BJ (cell line): ENCODE measurements at regions not wholly inside any gene's neighbourhood (a gene's known extent, or its start where the extent isn't known, plus 50 kb on each side); places are given as distances from the start of the nearest gene placed in this dataset.

Experiments used
- CTCF ChIA-PET: fragments of 350-600 bp; formaldehyde crosslinking; extraction: SDS; loops from one replicate; lab custom pipeline; 2021; ENCODE audit warnings: antibody characterized with exemption, inconsistent platforms; lab: Yijun Ruan, JAX
- POLR2A ChIA-PET: fragments of 300-600 bp; sonication (Branson Sonifier 250); formaldehyde crosslinking; extraction: SDS; loops from one replicate; lab custom pipeline; 2021; ENCODE audit warnings: antibody characterized with exemption; lab: Charles Lee
- DNase-seq: peaks from one replicate; pipeline ENCODE4 v3.0.0-alpha.2; 2011; ENCODE audit warnings: low read depth
- H3K27me3 ChIP-seq: 2 replicates; pipeline ENCODE4 v1.6.0; 2011; ENCODE audit warnings: low read length; ENCODE audit not compliant: control insufficient read depth, insufficient read depth
- H3K36me3 ChIP-seq: 2 replicates; pipeline ENCODE4 v1.5.1; 2011; ENCODE audit warnings: low read length; ENCODE audit not compliant: control insufficient read depth, insufficient read depth
- H3K4me3 ChIP-seq: 2 replicates; pipeline ENCODE4 v1.5.1; 2011; ENCODE audit warnings: low read depth, mild to moderate bottlenecking, control low read depth, low read length
- TF ChIP-seq, protein P1 (sequence below): IDR thresholded peaks from 2 replicates; pipeline ENCODE4 v1.5.1; 2011; ENCODE audit warnings: low read depth, mild to moderate bottlenecking, control low read depth, inconsistent platforms, low read length, moderate library complexity; ENCODE audit not compliant: insufficient read depth

GRCh38 chr18:75656563-75657247 is 229.2 kb upstream of the SMIM21 start:
- H3K36me3 ChIP-seq = no peaks in the 10 kb centered on the region
- ChIA-PET POLR2A (no interaction called here), CTCF (no interaction called here)
- DNase-seq = no peak
- H3K27me3 ChIP-seq = peaks cover 1% of the 10 kb centered on the region; the same call in 1 of the 2 replicates
- TF ChIP-seq, protein P1, sequence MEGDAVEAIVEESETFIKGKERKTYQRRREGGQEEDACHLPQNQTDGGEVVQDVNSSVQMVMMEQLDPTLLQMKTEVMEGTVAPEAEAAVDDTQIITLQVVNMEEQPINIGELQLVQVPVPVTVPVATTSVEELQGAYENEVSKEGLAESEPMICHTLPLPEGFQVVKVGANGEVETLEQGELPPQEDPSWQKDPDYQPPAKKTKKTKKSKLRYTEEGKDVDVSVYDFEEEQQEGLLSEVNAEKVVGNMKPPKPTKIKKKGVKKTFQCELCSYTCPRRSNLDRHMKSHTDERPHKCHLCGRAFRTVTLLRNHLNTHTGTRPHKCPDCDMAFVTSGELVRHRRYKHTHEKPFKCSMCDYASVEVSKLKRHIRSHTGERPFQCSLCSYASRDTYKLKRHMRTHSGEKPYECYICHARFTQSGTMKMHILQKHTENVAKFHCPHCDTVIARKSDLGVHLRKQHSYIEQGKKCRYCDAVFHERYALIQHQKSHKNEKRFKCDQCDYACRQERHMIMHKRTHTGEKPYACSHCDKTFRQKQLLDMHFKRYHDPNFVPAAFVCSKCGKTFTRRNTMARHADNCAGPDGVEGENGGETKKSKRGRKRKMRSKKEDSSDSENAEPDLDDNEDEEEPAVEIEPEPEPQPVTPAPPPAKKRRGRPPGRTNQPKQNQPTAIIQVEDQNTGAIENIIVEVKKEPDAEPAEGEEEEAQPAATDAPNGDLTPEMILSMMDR = no peak
- H3K4me3 ChIP-seq = no peak overlapping the region

DNA sequence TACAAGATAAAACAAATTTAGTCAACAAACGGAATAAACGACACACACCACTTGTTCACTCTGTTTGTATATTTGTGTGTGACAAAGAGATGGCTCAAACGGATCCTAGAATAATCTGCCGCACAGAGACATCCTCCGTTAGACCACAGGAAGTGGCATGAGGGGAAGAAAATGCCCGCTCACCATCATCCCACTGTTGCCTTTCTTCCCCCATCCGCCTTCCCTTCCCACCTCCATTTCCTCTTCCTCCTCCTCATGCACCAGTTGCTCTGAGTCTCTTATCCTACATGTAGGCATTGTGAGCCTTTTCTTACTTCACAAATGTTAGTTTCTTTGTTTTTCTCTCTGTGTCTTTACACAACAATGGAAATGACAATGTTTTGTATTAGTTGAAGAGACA is 228.5 kb upstream of the SMIM21 start:
- TF ChIP-seq, protein P1 = no peak
- ChIA-PET CTCF (interaction anchor here (0.6 kb wide), 1 partner anchor 1005 kb away, joined by 3 read pairs; no protein-coding TSS in a partner anchor), POLR2A (no interaction called here)
- no peak for DNase-seq
- H3K4me3 ChIP-seq = no peak overlapping the region
- peaks cover 1% of the 10 kb centered on the region; the same call in 1 of the 2 replicates for H3K27me3 ChIP-seq
- H3K36me3 ChIP-seq = no peaks in the 10 kb centered on the region

DNA sequence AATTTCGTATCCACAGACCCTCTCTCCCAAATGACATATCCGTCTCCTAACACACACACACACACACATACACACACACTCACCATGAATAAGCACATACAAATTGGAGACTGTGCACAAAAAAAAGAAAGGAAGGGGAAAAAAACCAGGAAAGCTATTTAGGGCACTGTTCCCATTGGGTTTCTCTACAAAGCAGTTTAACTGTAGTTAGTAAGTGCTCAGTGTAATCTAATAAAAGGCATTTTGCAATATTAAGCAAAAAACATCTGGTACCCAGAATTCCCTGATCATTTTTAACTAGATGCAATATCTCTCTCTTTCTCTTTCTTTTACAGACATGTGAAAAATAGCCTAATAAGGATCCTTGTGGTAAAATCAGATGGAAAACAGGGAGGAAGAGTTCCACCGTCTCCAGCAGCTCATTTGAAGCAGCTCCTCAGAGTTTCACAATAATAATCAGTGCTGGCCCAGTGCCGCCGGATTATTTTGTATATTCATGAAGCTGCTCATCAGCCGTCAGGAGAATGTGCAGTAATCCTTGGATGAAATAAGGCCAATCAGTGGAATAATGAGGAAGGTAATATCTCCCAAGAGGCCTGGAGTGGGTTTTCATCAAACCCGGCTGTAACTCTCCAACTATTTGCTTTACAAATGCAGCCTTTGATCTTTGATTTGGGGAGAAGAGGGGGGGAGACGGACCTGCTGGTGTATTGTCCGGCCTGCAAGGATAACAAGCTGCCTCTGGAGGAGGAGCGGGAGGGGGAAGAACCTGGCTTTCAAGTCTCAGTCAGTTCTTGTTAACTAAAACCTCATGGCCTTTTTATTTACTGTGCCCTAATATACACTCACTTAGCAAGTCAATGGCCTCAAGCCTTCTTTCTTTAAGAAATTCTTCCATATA is 227.6 kb upstream of the SMIM21 start:
- Histone ChIP-seq H3K4me3 (no peak overlapping the region), H3K36me3 (no peaks in the 10 kb centered on the region), H3K27me3 (peaks cover 1% of the 10 kb centered on the region)
- peak; percentile 26 for DNase-seq
- POLR2A ChIA-PET = no interaction called here
- CTCF ChIA-PET = no interaction called here
- TF ChIP-seq, protein P1 = no peak

GRCh38 chr18:75654386-75654785 is 226.9 kb upstream of the SMIM21 start:
- no peak for DNase-seq
- Histone ChIP-seq H3K4me3 (no peak overlapping the region), H3K36me3 (no peaks in the 10 kb centered on the region), H3K27me3 (peaks cover 1% of the 10 kb centered on the region)
- ChIA-PET CTCF (no interaction called here), POLR2A (no interaction called here)
- TF ChIP-seq, protein P1 = no peak

DNA sequence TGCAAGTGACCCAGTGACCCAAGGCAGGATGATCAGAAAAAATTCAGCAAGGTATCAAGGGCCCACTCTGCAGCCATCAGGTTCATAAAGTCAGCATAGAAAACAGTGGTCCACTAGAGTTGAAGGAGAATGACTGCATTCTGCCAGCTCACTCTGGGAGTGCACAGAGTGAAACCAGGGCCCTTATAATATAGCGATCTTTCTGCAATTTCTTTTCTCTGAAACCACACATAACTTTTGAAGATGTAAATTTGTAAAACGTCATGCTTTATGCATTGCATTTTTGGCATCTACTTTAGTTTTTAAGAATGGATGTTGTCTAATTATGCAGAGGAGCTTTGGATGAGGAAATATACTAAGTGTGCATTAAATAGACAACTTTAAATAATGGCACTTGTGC is 225.0 kb upstream of the SMIM21 start:
- POLR2A ChIA-PET = no interaction called here
- CTCF ChIA-PET = no interaction called here
- H3K36me3 ChIP-seq = no peaks in the 10 kb centered on the region
- H3K27me3 ChIP-seq = peaks cover 1% of the 10 kb centered on the region
- TF ChIP-seq, protein P1 = no peak
- no peak for DNase-seq
- H3K4me3 ChIP-seq = no peak overlapping the region
